B cell (primary cell): ENCODE measurements at regions not wholly inside any gene's neighbourhood (a gene's known extent, or its start where the extent isn't known, plus 50 kb on each side); places are given as distances from the start of the nearest gene placed in this dataset.

Source experiments
- ATAC-seq: fragments of 200-7000 bp; cut with Tn5 transposase; one replicate; pipeline ENCODE4 v1.10.0; 2021; ENCODE audit warnings: low read depth, mild to moderate bottlenecking, moderate number of reproducible peaks, moderate library complexity
- CTCF ChIA-PET: fragments of 350-600 bp; sonication (Branson Sonifier 250); formaldehyde crosslinking; loops from one replicate; lab custom pipeline; 2021; ENCODE audit warnings: antibody characterized with exemption, inconsistent platforms; lab: Charles Lee
- POLR2A ChIA-PET: fragments of 350-600 bp; sonication (Branson Sonifier 250); formaldehyde crosslinking; loops from one replicate; lab custom pipeline; 2021; ENCODE audit warnings: antibody characterized with exemption; lab: Charles Lee
- DNase-seq: peaks from one replicate; pipeline ENCODE4 v3.0.0; 2013
- H2AFZ ChIP-seq: 2 replicates; pipeline ENCODE4 v1.6.1; 2012; ENCODE audit warnings: mild to moderate bottlenecking, low read depth, low read length; ENCODE audit not compliant: insufficient read depth, poor library complexity, severe bottlenecking
- H3K27ac ChIP-seq, 2 donors: 1 replicate in 1 of 2; 2 replicates in 1 of 2; pipeline ENCODE4 v1.5.1; 2012 to 2013; ENCODE audit warnings: low read length in 2 of 2, mild to moderate bottlenecking in 2 of 2, moderate library complexity in 1 of 2
- H3K27me3 ChIP-seq, 4 experiments: fragments of 200-600 bp in 1 of 4; sonication (generic) in 1 of 4; replicated peaks in 1 of 4; 1 replicate in 2 of 4; 2 replicates in 2 of 4; pipeline versions ENCODE4 v1.6.1 to v1.7.0; 2013 to 2016; ENCODE audit warnings: low read length in 3 of 4, mild to moderate bottlenecking in 2 of 4, mixed read lengths in 1 of 4, moderate library complexity in 1 of 4; ENCODE audit not compliant: insufficient read depth in 4 of 4, control insufficient read depth in 3 of 4; ENCODE audit errors: control extremely low read depth in 1 of 4
- H3K36me3 ChIP-seq, 2 experiments: replicated peaks in 1 of 2; 1 replicate in 1 of 2; 2 replicates in 1 of 2; pipeline versions ENCODE4 v1.6.1 to v1.7.1; 2013; ENCODE audit warnings: low read length in 1 of 2; ENCODE audit not compliant: insufficient read depth in 2 of 2, control insufficient read depth in 1 of 2; ENCODE audit errors: control extremely low read depth in 1 of 2, extremely low read depth in 1 of 2
- H3K4me1 ChIP-seq, 2 donors: fragments of 200-600 bp in 1 of 2; sonication (generic) in 1 of 2; 1 replicate in 1 of 2; 2 replicates in 1 of 2; pipeline versions ENCODE4 v1.5.1 to v1.6.1; 2013 to 2017; ENCODE audit warnings: low read length in 2 of 2; ENCODE audit not compliant: control insufficient read depth in 2 of 2, insufficient read depth in 2 of 2
- H3K4me2 ChIP-seq: replicated peaks from 2 replicates; pipeline ENCODE3; 2012; ENCODE audit warnings: mild to moderate bottlenecking, low read depth, low read length; ENCODE audit not compliant: poor library complexity, severe bottlenecking
- H3K4me3 ChIP-seq, 5 experiments: fragments of 200-600 bp in 1 of 5; sonication (generic) in 1 of 5; 1 replicate in 3 of 5; 2 replicates in 2 of 5; pipeline versions ENCODE4 v1.5.1 to v1.7.0; 2011 to 2016; ENCODE audit warnings: low read length in 4 of 5, mild to moderate bottlenecking in 4 of 5, low read depth in 2 of 5, control low read depth in 1 of 5, moderate library complexity in 1 of 5; ENCODE audit not compliant: insufficient read depth in 1 of 5; ENCODE audit errors: control extremely low read depth in 1 of 5, extremely low read depth in 1 of 5
- H3K79me2 ChIP-seq: fragments of 200-600 bp; sonication (generic); one replicate; pipeline ENCODE4 v1.6.0; 2016; ENCODE audit warnings: low read length; ENCODE audit not compliant: control insufficient read depth, insufficient read depth
- H3K9ac ChIP-seq: fragments of 200-600 bp; sonication (generic); 2 replicates; pipeline ENCODE4 v1.6.1; 2017; ENCODE audit warnings: mild to moderate bottlenecking, low read length, moderate library complexity
- H3K9me3 ChIP-seq, 3 donors: one replicate each; pipeline versions ENCODE4 v1.6.1 to v1.7.1; 2013; ENCODE audit warnings: low read length in 2 of 3; ENCODE audit not compliant: control insufficient read depth in 2 of 3, insufficient read depth in 1 of 3; ENCODE audit errors: control extremely low read depth in 1 of 3
- H4K20me1 ChIP-seq: 2 replicates; pipeline ENCODE4 v1.6.0; 2012; ENCODE audit warnings: mild to moderate bottlenecking, low read length; ENCODE audit not compliant: insufficient read depth, control insufficient read depth, poor library complexity, severe bottlenecking
- H3K27ac Mint-ChIP-seq: one replicate; pipeline ENCODE4 v1.8.0; 2021; ENCODE audit warnings: mixed read lengths
- H3K27me3 Mint-ChIP-seq: one replicate; pipeline ENCODE4 v1.8.0; 2021; ENCODE audit warnings: mixed read lengths
- H3K4me1 Mint-ChIP-seq: one replicate; pipeline ENCODE4 v1.8.0; 2021; ENCODE audit warnings: mixed read lengths
- H3K4me3 Mint-ChIP-seq: one replicate; pipeline ENCODE4 v1.8.0; 2021; ENCODE audit warnings: mixed read lengths
- H3K9me3 Mint-ChIP-seq: one replicate; pipeline ENCODE4 v1.8.0; 2022; ENCODE audit warnings: mixed read lengths; ENCODE audit not compliant: insufficient read depth
- CTCF ChIP-seq: fragments of 200-600 bp; IDR thresholded peaks from one replicate; pipeline ENCODE4 v1.8.0; 2022; ENCODE audit warnings: antibody characterized with exemption, mild to moderate bottlenecking
- EZH2 ChIP-seq: IDR thresholded peaks from 2 replicates; pipeline ENCODE4 v1.6.1; 2012; ENCODE audit warnings: borderline replicate concordance, low read depth, mild to moderate bottlenecking, moderate library complexity, low read length; ENCODE audit not compliant: insufficient read depth, poor library complexity, severe bottlenecking
- whole genome bisulfite sequencing: methylation state at CpG from one replicate; pipeline ENCODE4 v1.1.5; 2013; ENCODE audit warnings: missing lambda C conversion rate; ENCODE audit not compliant: insufficient coverage; 5-methylcytosine and 5-hydroxymethylcytosine counted together
- intact Hi-C: fragments of 100-400 bp; cut with micrococcal nuclease; formaldehyde crosslinking; loops from one replicate; pipeline ENCODE4 v1.10.0; 2022

GRCh38 chr5:161105525-161105924 lies 253.5 kb upstream of the ATP10B start:
- ChIA-PET CTCF (no interaction called here), POLR2A (no interaction called here)
- Histone ChIP-seq H3K79me2 (no peaks in the 10 kb centered on the region), H3K9me3 (no peaks in the 10 kb centered on the region), H3K27ac (no peak overlapping the region), H3K4me1 (no peaks in the 10 kb centered on the region), H3K4me3 (no peak overlapping the region), H3K9ac (no peak overlapping the region), H3K36me3 (no peaks in the 10 kb centered on the region), H3K27me3 (no peaks in the 10 kb centered on the region), H3K4me2 (no peak overlapping the region), H4K20me1 (no peaks in the 10 kb centered on the region), H2AFZ (no peak overlapping the region)
- TF ChIP-seq CTCF (no peak), EZH2 (no peak)
- intact Hi-C loops: no loop called here
- H3K4me1 Mint-ChIP-seq: no peaks in the 10 kb centered on the region
- no peak overlapping the region for H3K4me3 Mint-ChIP-seq
- 58% methylated on average over 3 of the region's 4 CpGs for whole genome bisulfite sequencing
- H3K27me3 Mint-ChIP-seq: no peaks in the 10 kb centered on the region
- no peak for ATAC-seq
- no peaks in the 10 kb centered on the region for H3K9me3 Mint-ChIP-seq
- DNase-seq: no peak
- H3K27ac Mint-ChIP-seq: no peak overlapping the region

GRCh38 chr5:161098516-161098915 lies 246.5 kb upstream of the ATP10B start:
- no peak for TF ChIP-seq CTCF
- Histone ChIP-seq H4K20me1 (no peaks in the 10 kb centered on the region), H3K27me3 (no peaks in the 10 kb centered on the region), H3K36me3 (no peaks in the 10 kb centered on the region), H3K27ac (no peak overlapping the region), H3K4me3 (no peak overlapping the region), H3K9ac (no peak overlapping the region), H2AFZ (no peak overlapping the region), H3K79me2 (no peaks in the 10 kb centered on the region), H3K9me3 (peaks cover 0 to 6% (median 0%) of the 10 kb centered on the region in 3 donors), H3K4me2 (no peak overlapping the region), H3K4me1 (no peaks in the 10 kb centered on the region)
- Mint-ChIP-seq H3K4me1 (no peaks in the 10 kb centered on the region), H3K27ac (no peak overlapping the region), H3K27me3 (no peaks in the 10 kb centered on the region), H3K9me3 (no peaks in the 10 kb centered on the region), H3K4me3 (no peak overlapping the region)
- intact Hi-C loops: no loop called here
- ChIA-PET POLR2A (no interaction called here), CTCF (no interaction called here)
- no CpG with 5 or more reads among the region's 4 CpGs for WGBS
- no peak for DNase-seq
- ATAC-seq: no peak
